DND-41 (cell line): ENCODE measurements at regions not wholly inside any gene's neighbourhood (a gene's known extent, or its start where the extent isn't known, plus 50 kb on each side); places are given as distances from the start of the nearest gene placed in this dataset.

ENCODE experiments used
- ATAC-seq: fragments of 200-7000 bp; cut with Tn5 transposase; 3 replicates; pipeline ENCODE4 v1.9.1; 2021; ENCODE audit warnings: low read depth; ENCODE audit not compliant: insufficient read depth
- DNase-seq: peaks from one replicate; pipeline ENCODE4 v3.0.0-alpha.2; 2020
- H2AFZ ChIP-seq: 2 replicates; pipeline ENCODE4 v1.6.0; 2012; ENCODE audit warnings: low read depth, low read length
- H3K27ac ChIP-seq: 2 replicates; pipeline ENCODE4 v1.5.1; 2012; ENCODE audit warnings: low read length, inconsistent platforms
- H3K27me3 ChIP-seq: fragments of 200-600 bp; sonication (generic); 2 replicates; pipeline ENCODE4 v1.6.0; 2012; ENCODE audit warnings: low read length, mild to moderate bottlenecking, inconsistent platforms; ENCODE audit not compliant: insufficient read depth, poor library complexity
- H3K36me3 ChIP-seq: 2 replicates; pipeline ENCODE4 v1.5.1; 2012; ENCODE audit warnings: low read length, inconsistent platforms; ENCODE audit not compliant: insufficient read depth
- H3K4me1 ChIP-seq: 2 replicates; pipeline ENCODE4 v1.5.1; 2012; ENCODE audit warnings: mild to moderate bottlenecking, low read length; ENCODE audit not compliant: insufficient read depth
- H3K4me2 ChIP-seq: 2 replicates; pipeline ENCODE4 v1.6.0; 2012; ENCODE audit warnings: mild to moderate bottlenecking, moderate library complexity, low read length, inconsistent platforms; ENCODE audit not compliant: insufficient read depth
- H3K4me3 ChIP-seq, 2 experiments: fragments of 200-600 bp in 1 of 2; shearing (Covaris generic) in 1 of 2; 2 replicates each; pipeline ENCODE4 v1.5.1; 2012 to 2016; ENCODE audit warnings: inconsistent platforms in 2 of 2, low read length in 2 of 2, mild to moderate bottlenecking in 2 of 2, low read depth in 1 of 2, moderate library complexity in 1 of 2
- H3K79me2 ChIP-seq: 2 replicates; pipeline ENCODE4 v1.6.0; 2012; ENCODE audit warnings: low read length, inconsistent platforms; ENCODE audit not compliant: insufficient read depth
- H3K9ac ChIP-seq: 2 replicates; pipeline ENCODE4 v1.6.0; 2012; ENCODE audit warnings: low read depth, mild to moderate bottlenecking, inconsistent platforms, low read length, moderate library complexity
- H3K9me3 ChIP-seq: 2 replicates; pipeline ENCODE4 v1.5.1; 2012; ENCODE audit warnings: low read length, moderate library complexity, mild to moderate bottlenecking, inconsistent platforms; ENCODE audit not compliant: insufficient read depth, severe bottlenecking
- H4K20me1 ChIP-seq: 2 replicates; pipeline ENCODE4 v1.6.0; 2012; ENCODE audit warnings: low read length; ENCODE audit not compliant: insufficient read depth
- CTCF ChIP-seq: IDR thresholded peaks from 2 replicates; pipeline ENCODE4 v1.5.1; 2012; ENCODE audit warnings: borderline replicate concordance, low read length, moderate library complexity, mild to moderate bottlenecking; ENCODE audit not compliant: poor library complexity, severe bottlenecking; ENCODE audit errors: extremely low read depth
- EZH2 ChIP-seq: IDR thresholded peaks from 3 replicates; pipeline ENCODE4 v1.6.1; 2012; ENCODE audit warnings: borderline replicate concordance, low read depth, mild to moderate bottlenecking, moderate library complexity, low read length, inconsistent platforms; ENCODE audit not compliant: severe bottlenecking

GRCh38 chr3:159273070-159273469, 471.2 kb downstream of the MFSD1 start:
- Histone ChIP-seq H3K4me2 (no peak overlapping the region), H3K4me3 (no peak overlapping the region), H3K79me2 (no peaks in the 10 kb centered on the region), H3K27ac (no peak overlapping the region), H3K27me3 (peaks cover 5% of the 10 kb centered on the region), H3K4me1 (no peaks in the 10 kb centered on the region), H3K9ac (no peak overlapping the region), H4K20me1 (no peaks in the 10 kb centered on the region), H2AFZ (no peak overlapping the region), H3K36me3 (no peaks in the 10 kb centered on the region), H3K9me3 (no peaks in the 10 kb centered on the region)
- ATAC-seq (no peak), DNase-seq (no peak)
- TF ChIP-seq EZH2 (no peak), CTCF (no peak)

GRCh38 chr3:159273608-159274007, 471.8 kb downstream of the MFSD1 start:
- Histone ChIP-seq H4K20me1 (no peaks in the 10 kb centered on the region), H3K9ac (no peak overlapping the region), H3K36me3 (no peaks in the 10 kb centered on the region), H3K79me2 (no peaks in the 10 kb centered on the region), H2AFZ (no peak overlapping the region), H3K4me3 (no peak overlapping the region), H3K4me1 (no peaks in the 10 kb centered on the region), H3K9me3 (no peaks in the 10 kb centered on the region), H3K27me3 (peaks cover 5% of the 10 kb centered on the region), H3K4me2 (no peak overlapping the region), H3K27ac (no peak overlapping the region)
- TF ChIP-seq CTCF = no peak
- TF ChIP-seq EZH2 = no peak
- ATAC-seq = peak; percentile 80
- peak; percentile 59 for DNase-seq

GRCh38 chr3:159275741-159276140, 473.9 kb downstream of the MFSD1 start:
- Histone ChIP-seq H3K27me3 (peaks cover 7% of the 10 kb centered on the region), H3K27ac (no peak overlapping the region), H3K4me1 (no peaks in the 10 kb centered on the region), H3K4me2 (no peak overlapping the region), H2AFZ (no peak overlapping the region), H3K36me3 (no peaks in the 10 kb centered on the region), H3K79me2 (no peaks in the 10 kb centered on the region), H3K9me3 (no peaks in the 10 kb centered on the region), H3K9ac (no peak overlapping the region), H3K4me3 (no peak overlapping the region), H4K20me1 (no peaks in the 10 kb centered on the region)
- DNase-seq (no peak), ATAC-seq (no peak)
- no peak for TF ChIP-seq CTCF
- no peak for TF ChIP-seq EZH2

GRCh38 chr3:159277814-159278213, 476.0 kb downstream of the MFSD1 start:
- ATAC-seq = no peak
- H3K36me3 ChIP-seq = no peaks in the 10 kb centered on the region
- H4K20me1 ChIP-seq = no peaks in the 10 kb centered on the region
- no peak overlapping the region for H3K27ac ChIP-seq
- H3K4me3 ChIP-seq = no peak overlapping the region
- DNase-seq = no peak
- no peak for TF ChIP-seq CTCF
- TF ChIP-seq EZH2 = no peak
- no peaks in the 10 kb centered on the region for H3K79me2 ChIP-seq
- no peak overlapping the region for H2AFZ ChIP-seq
- no peak overlapping the region for H3K4me2 ChIP-seq
- H3K27me3 ChIP-seq = peaks cover 8% of the 10 kb centered on the region
- H3K9ac ChIP-seq = no peak overlapping the region
- H3K4me1 ChIP-seq = no peaks in the 10 kb centered on the region
- no peaks in the 10 kb centered on the region for H3K9me3 ChIP-seq
